Thoracic aorta (tissue), 2 donors: ENCODE measurements at regions not wholly inside any gene's neighbourhood (a gene's known extent, or its start where the extent isn't known, plus 50 kb on each side); places are given as distances from the start of the nearest gene placed in this dataset.
A peak's percentile ranks its signal among the peaks of the same experiment; 100 is the strongest.
"Not testable (repeated sequence)": the region's sequence is repeated elsewhere in the genome, so short reads cannot be mapped to it uniquely, and the experiment has no call there.

Experiments
- ATAC-seq: fragments of 150-250 bp; one replicate; pipeline ENCODE4 v1.8.0; 2017; ENCODE audit warnings: low read depth; ENCODE audit not compliant: insufficient number of reproducible peaks, low FRiP score
- DNase-seq: peaks from one replicate; pipeline ENCODE4 v3.0.0-alpha.2; 2020; ENCODE audit warnings: low spot score
- H3K27ac ChIP-seq, 2 donors: fragments of 200-600 bp; sonication (generic); 1 replicate in 1 of 2; 2 replicates in 1 of 2; pipeline ENCODE4 v1.5.1; 2016; ENCODE audit warnings: mild to moderate bottlenecking in 2 of 2, moderate library complexity in 2 of 2
- H3K27me3 ChIP-seq: fragments of 200-600 bp; sonication (generic); replicated peaks from 2 replicates; pipeline ENCODE4 v1.6.0; 2016; ENCODE audit warnings: mild to moderate bottlenecking; ENCODE audit not compliant: insufficient read depth
- H3K36me3 ChIP-seq: fragments of 200-600 bp; sonication (generic); one replicate; pipeline ENCODE4 v1.5.1; 2016
- H3K4me1 ChIP-seq, 2 donors: fragments of 200-600 bp; sonication (generic); 1 replicate in 1 of 2; 2 replicates in 1 of 2; pipeline versions ENCODE4 v1.5.1 to v1.6.0; 2016; ENCODE audit warnings: low read depth in 2 of 2, mild to moderate bottlenecking in 1 of 2; ENCODE audit not compliant: control insufficient read depth in 1 of 2
- H3K4me3 ChIP-seq: fragments of 200-600 bp; sonication (generic); 2 replicates; pipeline ENCODE4 v1.5.1; 2016; ENCODE audit warnings: mild to moderate bottlenecking
- H3K9me3 ChIP-seq: fragments of 200-600 bp; sonication (generic); 2 replicates; pipeline ENCODE4 v1.5.1; 2016
- CTCF ChIP-seq: fragments of 200-600 bp; sonication (generic); IDR thresholded peaks from one replicate; pipeline ENCODE4 v1.5.1; 2019; ENCODE audit warnings: antibody characterized with exemption

DNA sequence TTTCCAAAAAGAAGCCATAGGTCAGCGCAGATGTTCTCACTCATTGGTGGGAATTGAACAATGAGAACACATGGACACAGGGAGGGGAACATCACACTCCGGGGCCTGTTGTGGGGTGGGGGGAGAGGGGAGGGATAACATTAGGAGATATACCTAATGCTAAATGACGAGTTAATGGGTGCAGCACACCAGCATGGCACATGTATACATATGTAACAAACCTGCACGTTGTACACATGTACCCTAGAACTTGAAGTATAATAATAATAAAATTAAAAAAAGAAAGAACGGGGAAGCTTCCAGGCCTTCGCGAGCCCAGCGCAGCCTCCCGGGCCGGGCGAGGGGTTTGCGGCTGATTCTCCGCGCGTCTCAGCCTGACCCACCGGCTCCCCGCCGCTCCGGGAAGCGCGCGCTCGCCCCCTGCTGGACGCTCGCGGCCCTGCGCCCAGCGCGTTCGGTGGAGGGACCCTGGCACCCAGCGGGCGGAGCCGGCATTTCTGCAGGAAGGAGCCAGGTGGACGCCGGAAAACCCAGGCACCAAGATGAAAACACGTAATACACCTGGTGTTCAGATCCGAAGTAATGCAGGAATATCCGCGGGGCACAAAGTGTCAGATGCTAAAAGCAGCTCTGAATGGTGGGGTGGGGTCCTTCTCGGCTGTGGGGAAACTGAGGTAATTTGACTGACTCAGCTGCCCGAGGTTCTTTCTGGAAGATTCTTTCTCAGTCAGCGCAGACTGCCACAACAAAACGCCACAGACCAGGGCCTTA lies 67.1 kb upstream of the PPP1R26 start:
- not testable (repeated sequence) for H3K27ac ChIP-seq, H3K4me3 ChIP-seq, DNase-seq, H3K4me1 ChIP-seq, H3K27me3 ChIP-seq, H3K36me3 ChIP-seq, H3K9me3 ChIP-seq, ATAC-seq
- peak; percentile 99 for TF ChIP-seq CTCF

DNA sequence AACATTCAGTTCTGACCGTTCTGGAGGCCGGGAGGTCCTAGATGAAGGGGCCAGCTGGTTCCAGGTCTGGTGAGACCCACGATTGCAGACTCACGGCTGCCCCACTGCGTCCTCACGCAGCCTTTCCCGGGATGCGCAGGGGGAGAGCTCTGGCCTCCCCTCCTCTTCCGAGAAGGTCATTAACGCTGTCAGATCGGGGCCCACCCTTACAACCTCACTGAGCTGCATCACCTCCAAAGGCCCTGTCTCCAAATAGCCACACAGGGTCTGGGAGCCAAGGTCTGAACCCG lies 66.6 kb upstream of the PPP1R26 start:
- Histone ChIP-seq H3K36me3 (no peaks in the 10 kb centered on the region), H3K4me1 (no peaks in the 10 kb centered on the region), H3K27ac (no peak overlapping the region), H3K9me3 (no peaks in the 10 kb centered on the region), H3K4me3 (no peak overlapping the region), H3K27me3 (no peaks in the 10 kb centered on the region)
- ATAC-seq (no peak), DNase-seq (no peak)
- no peak for TF ChIP-seq CTCF

- DNase-seq: no peak
- no peaks in the 10 kb centered on the region for H3K27me3 ChIP-seq
- no peaks in the 10 kb centered on the region for H3K36me3 ChIP-seq
- H3K9me3 ChIP-seq: no peaks in the 10 kb centered on the region
- H3K4me1 ChIP-seq: no peaks in the 10 kb centered on the region
- H3K4me3 ChIP-seq: no peak overlapping the region
- ATAC-seq: no peak
- H3K27ac ChIP-seq: no peak overlapping the region
- TF ChIP-seq CTCF: no peak
Measured at GRCh38 chr9:135413461-135413860, 66.1 kb upstream of the PPP1R26 start.

DNA sequence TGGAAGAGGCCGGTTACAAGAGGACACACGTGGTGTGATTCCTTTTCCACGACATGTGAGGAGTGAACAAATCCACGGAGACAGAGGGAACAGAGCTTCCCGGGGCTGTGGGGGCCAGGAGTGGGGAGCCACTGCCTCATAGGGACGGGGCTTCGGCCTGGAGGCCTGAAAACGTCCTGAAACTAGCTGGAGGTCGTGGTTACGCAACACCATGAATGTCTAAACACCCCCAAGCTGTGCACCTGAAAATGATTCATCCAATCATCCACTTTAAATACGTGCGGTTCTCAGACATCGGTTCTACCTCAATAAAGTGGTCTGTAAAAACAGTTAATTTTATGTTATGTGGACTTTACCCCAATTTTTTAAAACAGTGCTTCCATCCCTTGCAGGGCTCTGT lies 65.3 kb upstream of the PPP1R26 start:
- Histone ChIP-seq H3K27me3 (no peaks in the 10 kb centered on the region), H3K4me3 (no peak overlapping the region), H3K4me1 (no peaks in the 10 kb centered on the region), H3K9me3 (no peaks in the 10 kb centered on the region), H3K36me3 (no peaks in the 10 kb centered on the region), H3K27ac (no peak overlapping the region)
- ATAC-seq: no peak
- no peak for TF ChIP-seq CTCF
- DNase-seq: no peak

DNA sequence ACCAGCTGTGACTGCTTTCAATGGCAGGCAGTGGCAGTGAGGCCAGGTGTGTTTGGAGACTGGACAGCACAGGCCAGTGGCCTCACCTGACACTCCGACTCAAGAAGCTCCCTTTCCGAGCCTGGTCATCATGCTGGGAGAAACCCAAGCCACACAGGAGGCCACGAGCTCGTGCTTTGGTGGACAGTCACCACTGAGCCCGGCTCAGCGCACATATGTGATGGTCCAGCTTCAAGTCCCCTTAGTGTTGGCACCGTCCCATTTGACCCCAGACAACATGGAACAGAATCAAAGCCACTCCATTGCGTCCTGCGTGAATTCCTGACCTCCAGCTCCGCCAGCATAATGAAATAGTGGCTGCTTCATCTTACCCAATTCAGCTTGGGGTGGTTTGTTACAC lies 64.0 kb upstream of the PPP1R26 start:
- TF ChIP-seq CTCF: no peak
- no peak overlapping the region for H3K4me3 ChIP-seq
- H3K9me3 ChIP-seq: no peaks in the 10 kb centered on the region
- H3K27ac ChIP-seq: no peak overlapping the region
- H3K36me3 ChIP-seq: no peaks in the 10 kb centered on the region
- DNase-seq (no peak), ATAC-seq (no peak)
- H3K27me3 ChIP-seq: no peaks in the 10 kb centered on the region
- no peaks in the 10 kb centered on the region for H3K4me1 ChIP-seq
